ENCODE measurements at regions not wholly inside any gene's neighbourhood (a gene's known extent, or its start where the extent isn't known, plus 50 kb on each side); places are given as distances from the start of the nearest gene placed in this dataset.
"Not testable (repeated sequence)": the region's sequence is repeated elsewhere in the genome, so short reads cannot be mapped to it uniquely, and the experiment has no call there.

- no peak for DNase-seq
Measured at GRCh38 chr14:39499514-39499913, 67.3 kb upstream of the FBXO33 start.

GRCh38 chr14:39497677-39498076, 65.4 kb upstream of the FBXO33 start:
- not testable (repeated sequence) for DNase-seq

DNA sequence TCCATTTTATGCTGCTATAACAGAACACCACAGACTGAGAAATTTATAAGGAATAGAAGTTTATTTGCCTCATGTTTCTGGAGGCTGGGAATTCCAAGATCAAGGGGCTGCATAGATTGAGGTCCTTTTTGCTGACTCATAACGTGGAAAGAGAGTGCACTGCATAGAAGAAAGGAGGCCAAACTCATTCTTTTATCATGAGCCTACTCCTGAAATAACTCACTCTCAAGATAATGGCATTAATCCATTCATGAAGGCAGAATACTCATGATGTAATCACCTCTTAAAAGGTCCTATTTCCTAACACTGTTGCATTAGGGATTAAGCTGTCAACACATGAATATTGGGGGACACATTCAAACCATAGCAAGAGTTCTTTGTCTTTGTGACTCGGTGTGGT, 60.0 kb upstream of the FBXO33 start:
- no peak for DNase-seq

DNA sequence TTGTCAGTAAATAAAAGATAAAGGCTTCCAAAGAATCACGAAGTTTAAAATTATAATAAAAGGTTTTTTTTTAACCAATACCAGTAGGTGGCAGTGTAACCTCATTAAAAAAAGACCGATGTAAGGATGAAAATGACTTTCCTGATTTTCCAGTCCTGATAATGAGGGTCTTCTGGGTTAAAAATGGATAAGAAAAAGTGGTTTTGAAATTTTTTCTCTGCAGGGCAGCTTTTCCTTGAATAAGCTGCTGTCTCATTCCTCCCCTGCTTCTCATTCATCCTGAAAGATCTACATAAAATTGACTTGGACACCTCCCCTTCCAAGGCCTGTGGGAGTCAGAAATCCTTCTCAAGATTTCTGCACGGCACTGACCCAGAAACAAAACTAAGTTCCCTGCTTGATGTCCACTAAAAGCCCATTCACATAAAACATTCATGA, 58.9 kb upstream of the FBXO33 start:
- DNase-seq, result peak; percentile 84

- DNase-seq, result no peak
Measured at GRCh38 chr14:39488600-39488999, 56.4 kb upstream of the FBXO33 start.

- DNase-seq, result no peak
Measured at GRCh38 chr14:39483682-39484081, 51.4 kb upstream of the FBXO33 start.
